ENCODE measurements at regions not wholly inside any gene's neighbourhood (a gene's known extent, or its start where the extent isn't known, plus 50 kb on each side); places are given as distances from the start of the nearest gene placed in this dataset.

GRCh38 chr3:113138839-113139743, 72.3 kb upstream of the BOC start:
- DNase-seq = no peak

DNA sequence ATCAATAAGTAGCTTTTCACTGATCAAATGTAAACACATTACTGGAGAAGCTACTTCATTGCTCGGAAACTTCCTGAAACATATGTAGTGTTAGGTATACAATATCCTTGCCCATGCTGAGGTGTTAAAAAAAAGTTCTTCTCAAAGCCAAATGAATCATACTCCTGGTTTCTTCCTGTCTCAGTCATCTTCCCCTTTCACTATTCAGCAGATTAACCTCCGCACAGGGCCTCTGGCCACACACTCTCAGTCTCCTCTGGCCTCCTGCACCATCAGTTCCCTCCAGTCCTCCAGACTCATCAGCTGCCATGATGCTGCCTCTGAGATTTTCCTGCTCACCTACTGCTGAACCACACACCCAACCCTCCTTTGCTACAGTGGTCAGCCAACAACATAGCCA, 70.5 kb upstream of the BOC start:
- DNase-seq = peak in 1 of 3 experiments; percentile 35

DNA sequence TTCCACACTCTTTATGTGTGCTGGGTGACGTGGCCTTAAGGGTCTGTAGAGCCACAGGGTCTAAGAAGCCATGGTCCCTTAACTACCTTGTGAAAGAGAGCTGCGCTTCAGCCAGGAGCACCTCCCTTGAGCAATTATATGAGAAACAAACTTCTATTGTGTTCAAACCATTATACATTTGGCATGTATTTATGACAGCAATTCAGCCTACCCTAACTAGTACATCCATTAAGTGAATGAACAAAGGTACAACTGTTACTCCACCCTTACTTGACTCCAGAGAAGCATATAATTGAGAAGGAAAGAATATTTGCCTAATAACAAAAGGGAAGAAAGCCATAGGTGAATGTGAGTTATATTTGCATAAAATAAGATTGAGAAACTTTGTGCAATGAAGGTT, 69.8 kb upstream of the BOC start:
- DNase-seq = peak in 1 of 3 experiments; percentile 75

DNA sequence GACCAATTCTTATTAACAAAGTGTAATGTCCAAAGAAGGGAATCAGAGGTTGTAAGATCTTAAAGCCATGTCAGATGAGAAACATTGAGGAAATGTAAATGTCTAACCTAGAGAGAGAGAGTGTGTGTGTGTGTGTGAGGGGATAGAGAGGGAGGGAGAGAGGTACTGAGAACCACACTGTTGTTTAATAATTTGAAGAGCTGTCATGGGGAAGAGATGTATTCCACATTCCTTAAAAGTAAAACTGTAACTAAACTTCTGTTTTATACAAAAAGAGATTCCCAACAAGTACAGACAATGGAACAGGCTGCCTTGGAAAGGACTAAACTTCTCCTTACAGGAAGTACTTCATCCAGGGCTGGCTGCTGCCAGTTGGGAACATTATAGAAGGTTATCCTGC, 68.9 kb upstream of the BOC start:
- no peak for DNase-seq

- no peak for DNase-seq
These were observed 68.0 kb upstream of the BOC start for GRCh38 chr3:113143353-113143752.

GRCh38 chr3:113147681-113148261, 63.6 kb upstream of the BOC start:
- peak in 1 of 3 experiments; percentile 54 for DNase-seq

GRCh38 chr3:113148284-113148683, 63.1 kb upstream of the BOC start:
- peak in 2 of 3 experiments; percentile 57 to 72 for DNase-seq

GRCh38 chr3:113150250-113150649, 61.1 kb upstream of the BOC start:
- DNase-seq = no peak

DNA sequence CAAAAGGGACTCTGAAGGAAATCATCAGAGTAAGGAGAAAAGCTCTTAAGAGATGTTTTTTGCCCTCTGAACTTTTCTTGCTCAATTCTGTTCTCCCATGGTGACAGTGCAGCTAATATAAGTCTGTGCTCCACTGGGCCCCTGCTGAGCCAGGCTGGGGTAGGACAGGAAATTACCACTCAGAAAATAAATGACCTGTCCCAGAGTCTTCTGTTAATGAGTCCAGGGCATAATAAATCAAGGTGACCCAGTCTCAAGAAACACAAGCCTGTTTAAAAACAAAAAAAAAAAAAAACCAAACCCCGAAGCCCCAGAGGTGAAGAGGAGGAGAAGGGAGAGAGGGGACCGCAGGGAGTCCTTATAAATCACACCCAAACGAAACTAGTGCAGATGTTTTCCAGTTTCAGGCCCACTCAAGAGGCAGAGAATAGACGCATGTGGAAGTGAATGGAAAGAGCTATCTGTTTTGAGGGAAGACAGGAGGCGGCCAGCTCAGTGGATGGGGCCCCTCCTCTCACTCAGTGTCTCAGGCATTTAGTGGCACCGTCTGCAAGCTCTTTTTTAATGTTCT, 59.8 kb upstream of the BOC start:
- peak; percentile 94 to 98 (median 95) for DNase-seq

- DNase-seq = no peak
These were observed 58.5 kb upstream of the BOC start for GRCh38 chr3:113152849-113153248.

GRCh38 chr3:113153499-113154107, 57.8 kb upstream of the BOC start:
- no peak for DNase-seq

GRCh38 chr3:113156816-113157333, 54.5 kb upstream of the BOC start:
- DNase-seq = no peak

DNA sequence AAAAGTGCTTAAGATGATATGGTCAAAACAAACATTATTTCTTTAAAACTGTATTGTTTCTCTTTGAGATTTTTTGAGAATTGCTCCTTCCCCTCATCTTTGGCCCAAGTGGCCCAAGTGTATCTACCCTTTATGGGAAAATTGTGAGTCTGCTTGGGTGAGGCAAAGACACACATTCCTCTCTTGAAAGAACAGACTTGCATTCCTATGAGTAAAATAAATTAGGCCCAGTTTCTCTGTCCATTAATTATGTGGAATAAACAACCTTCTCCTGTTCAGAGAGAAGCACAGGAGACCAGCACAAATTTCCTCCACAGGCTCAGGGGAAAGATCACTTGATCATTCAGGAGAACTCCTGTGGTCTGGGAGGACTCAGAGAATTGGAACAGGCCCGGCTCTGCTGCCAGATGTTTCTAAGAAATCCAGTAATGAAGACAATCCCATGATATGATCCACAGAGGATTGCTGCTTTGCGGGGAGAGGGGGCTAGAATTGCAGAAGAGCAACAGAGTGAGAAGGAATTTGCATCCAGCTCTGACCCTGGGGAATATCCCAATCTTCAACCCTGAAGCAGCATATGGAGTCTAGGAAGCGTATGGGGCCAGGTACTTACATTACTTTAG, 53.8 kb upstream of the BOC start:
- no peak for DNase-seq

DNA sequence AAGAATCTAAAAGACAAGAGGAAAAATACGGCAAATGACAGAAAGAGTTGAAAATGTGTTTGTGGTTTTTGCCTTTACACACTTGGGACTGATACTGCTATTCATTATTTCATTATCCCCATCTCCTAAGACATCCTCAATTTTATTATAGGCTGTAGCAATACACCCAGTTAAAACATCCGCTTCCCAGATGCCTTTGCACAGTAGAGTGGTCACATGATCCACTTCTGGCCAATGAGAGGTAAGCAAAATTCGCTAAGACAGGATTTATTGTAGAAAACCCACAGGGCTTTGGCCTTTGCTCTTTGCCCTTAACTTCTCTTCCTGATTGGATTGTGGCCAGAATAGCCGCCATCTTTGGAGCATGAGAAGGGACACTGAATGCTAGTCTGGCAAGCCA, 53.2 kb upstream of the BOC start:
- DNase-seq = no peak

Data from NCI-H1417 (cell line).